ENCODE measurements at regions not wholly inside any gene's neighbourhood (a gene's known extent, or its start where the extent isn't known, plus 50 kb on each side); places are given as distances from the start of the nearest gene placed in this dataset.
"Not testable (repeated sequence)": the region's sequence is repeated elsewhere in the genome, so short reads cannot be mapped to it uniquely, and the experiment has no call there.

DNA sequence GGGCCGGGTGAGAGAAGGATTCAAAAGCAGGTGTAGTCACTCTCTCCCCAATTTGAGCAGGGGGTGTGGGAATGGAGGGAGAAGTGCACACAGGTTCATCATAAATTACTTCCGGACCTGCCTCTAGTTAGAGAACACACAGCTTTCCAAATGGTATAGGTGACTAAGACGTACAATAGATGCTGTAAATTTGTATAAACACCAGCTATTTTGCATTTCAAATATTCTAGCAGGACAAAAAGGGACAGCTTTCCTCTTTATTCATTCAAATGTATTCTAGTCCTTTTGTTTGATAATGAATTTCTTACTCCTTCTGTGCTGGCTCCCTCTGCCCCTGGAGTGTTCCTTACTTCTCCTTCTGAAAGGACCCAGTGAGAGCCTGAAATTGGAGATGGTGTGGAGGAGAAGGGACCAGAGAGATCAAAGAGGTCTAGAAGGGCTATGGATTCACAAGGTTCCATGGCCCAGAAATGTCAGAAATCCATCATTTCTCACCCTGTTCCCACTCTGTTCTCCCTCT, 53.2 kb upstream of the SH3BP4 start:
- DNase-seq (ENCODE audit: low spot score): no peak

DNA sequence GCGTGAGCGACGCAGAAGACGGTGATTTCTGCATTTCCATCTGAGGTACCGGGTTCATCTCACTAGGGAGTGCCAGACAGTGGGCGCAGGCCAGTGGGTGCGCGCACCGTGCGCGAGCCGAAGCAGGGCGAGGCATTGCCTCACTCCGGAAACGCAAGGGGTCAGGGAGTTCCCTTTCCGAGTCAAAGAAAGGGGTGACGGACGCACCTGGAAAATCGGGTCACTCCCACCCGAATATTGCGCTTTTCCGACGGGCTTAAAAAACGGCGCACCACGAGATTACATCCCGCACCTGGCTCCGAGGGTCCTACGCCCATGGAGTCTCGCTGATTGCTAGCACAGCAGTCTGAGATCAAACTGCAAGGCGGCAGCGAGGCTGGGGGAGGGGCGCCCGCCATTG, 63.4 kb upstream of the SH3BP4 start:
- DNase-seq (ENCODE audit: low spot score): not testable (repeated sequence)

DNA sequence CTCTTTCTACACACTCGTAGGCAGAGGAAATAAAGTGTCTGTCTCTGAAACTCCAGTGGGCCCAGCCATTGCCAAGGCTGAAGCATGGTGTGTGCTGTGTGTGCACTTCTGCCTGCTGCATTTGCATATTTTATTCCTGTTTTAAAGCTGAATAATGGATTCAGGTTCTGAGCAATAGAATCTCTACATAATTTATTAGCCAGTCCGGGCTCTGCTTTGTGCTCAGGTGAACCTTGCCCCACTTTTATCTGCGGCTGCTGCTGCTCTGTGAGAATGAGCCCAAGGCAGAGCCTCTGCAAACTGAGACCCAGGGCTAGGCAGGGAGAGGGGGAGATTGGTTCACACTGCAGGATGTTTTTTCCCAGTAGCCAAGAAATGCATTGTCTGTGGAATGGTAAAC, 64.6 kb upstream of the SH3BP4 start:
- DNase-seq (ENCODE audit: low spot score): no peak

DNA sequence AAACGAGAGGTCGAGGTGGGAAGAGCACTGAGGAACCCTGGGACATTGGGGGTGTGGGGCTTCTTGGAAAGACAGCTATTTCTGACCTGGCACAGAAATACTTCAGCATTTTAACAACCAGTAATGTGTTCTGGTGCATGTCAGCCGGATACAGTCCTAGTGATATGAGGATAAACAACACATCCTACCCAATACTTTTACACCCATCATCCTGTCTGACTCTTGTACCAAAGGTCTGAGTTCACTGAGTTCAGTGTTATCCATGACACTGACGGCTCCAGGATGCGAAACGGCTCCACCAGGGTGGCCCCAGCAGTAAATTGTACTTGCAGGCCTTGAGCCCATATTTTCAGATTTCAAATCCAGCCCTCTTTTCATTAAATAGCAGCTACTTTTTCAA, 65.9 kb upstream of the SH3BP4 start:
- DNase-seq (ENCODE audit: low spot score): no peak

DNA sequence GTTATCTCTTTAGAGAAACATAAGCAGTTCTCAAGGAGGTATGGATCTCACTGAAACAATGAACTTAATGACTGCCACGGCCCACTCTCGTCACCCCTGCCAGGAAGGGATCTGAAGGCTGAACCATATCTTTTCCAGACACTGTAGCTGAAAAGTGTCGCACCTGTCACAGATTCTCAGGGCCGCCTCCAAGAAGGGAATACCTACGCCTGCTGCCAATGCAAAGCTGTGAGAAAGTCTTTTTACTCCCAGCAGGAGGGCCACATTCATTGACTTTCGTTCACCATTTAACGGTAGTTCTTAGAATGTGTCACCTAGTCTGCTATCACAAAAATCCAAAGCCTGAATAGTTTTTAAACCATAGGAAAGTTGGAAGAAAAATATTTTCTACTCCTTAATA, 66.7 kb upstream of the SH3BP4 start:
- no peak for DNase-seq (ENCODE audit: low spot score)

DNA sequence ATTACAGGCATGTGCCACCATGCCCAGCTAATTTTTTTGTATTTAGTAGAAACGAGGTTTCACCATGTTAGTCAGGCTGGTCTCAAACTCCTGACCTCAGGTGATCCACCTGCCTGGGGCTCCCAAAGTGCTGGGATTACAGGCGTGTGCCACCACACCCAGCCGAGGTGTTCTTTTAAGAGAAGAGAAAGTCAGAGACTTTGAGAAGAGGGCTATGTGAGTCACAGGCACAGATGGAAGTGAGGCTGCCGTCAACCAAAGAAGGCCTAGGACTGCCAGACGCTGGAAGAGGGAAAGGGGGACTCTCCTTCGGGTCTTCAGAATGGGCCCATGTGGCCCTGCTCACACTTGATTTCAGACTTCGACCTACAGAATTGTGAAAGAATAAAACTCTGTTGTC, 67.2 kb upstream of the SH3BP4 start:
- DNase-seq (ENCODE audit: low spot score): no peak

DNA sequence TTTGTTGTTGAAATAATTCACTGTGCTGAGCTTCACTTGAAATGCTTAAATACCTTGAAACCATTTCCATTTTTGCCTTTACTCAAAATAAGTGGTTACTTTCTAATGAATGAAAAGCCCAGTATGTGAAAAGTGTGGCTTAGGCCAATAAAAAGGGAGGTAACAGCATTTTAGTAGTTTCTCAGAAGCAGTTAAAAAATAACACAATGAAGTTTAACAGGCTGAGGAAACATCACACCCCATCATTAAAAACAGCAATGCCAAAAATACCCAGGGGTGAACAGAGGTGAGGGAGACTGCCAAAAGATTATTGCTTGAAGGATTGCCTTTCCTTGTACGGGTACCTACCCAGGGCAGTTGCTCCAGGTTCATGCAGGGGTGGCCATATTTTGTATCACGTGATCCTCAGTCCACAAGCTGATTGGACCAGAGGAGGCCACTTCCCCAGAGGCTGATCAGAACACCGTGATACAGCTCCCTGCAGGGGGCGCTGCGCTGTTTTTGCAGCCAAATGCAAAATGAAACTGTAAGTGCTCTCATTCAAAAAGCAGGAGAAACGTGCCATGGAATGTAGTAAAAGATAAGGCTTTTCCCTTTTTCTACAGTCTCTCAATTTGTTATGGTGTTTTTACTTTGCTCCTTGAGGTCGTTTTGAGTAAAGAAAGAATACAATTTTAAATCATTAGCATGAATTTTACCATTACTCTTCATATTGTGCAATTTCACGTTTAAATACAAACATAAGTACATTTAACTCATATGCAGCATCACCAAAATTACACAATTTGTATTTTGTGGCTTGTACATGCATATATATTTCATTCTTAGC, 70.2 kb upstream of the SH3BP4 start:
- peak; percentile 89 for DNase-seq (ENCODE audit: low spot score)

DNA sequence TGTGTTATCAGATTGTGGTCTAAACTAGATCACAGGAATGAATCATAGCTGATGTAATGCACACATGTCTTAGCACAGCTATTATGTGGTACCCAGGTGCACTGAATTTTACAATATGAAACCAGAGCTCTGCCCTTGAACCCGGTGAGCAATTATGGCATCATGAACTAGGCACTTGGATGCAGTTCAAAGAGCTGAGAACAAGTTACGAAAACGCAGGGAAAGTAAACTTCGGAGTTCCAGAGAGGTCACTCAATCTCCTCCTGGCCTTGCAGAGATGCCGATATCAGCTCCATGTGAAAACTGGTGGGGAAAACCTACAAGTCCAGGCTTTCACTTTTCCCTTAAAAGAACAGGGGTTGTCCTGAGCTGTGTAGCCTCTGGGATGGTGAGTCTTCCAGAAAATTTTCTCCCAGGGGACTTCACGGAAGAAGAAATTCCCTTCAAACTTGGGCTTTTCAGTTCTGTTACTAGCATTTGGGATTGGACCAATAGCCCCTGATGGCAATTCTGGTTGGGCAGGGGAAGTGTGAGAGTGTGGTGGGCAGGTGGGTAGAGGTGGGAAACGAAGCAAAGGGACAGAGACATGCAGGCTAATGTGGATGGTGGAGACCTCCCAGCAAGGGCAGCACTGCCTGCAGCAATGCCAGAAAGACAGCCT, 71.1 kb upstream of the SH3BP4 start:
- DNase-seq (ENCODE audit: low spot score): no peak

DNA sequence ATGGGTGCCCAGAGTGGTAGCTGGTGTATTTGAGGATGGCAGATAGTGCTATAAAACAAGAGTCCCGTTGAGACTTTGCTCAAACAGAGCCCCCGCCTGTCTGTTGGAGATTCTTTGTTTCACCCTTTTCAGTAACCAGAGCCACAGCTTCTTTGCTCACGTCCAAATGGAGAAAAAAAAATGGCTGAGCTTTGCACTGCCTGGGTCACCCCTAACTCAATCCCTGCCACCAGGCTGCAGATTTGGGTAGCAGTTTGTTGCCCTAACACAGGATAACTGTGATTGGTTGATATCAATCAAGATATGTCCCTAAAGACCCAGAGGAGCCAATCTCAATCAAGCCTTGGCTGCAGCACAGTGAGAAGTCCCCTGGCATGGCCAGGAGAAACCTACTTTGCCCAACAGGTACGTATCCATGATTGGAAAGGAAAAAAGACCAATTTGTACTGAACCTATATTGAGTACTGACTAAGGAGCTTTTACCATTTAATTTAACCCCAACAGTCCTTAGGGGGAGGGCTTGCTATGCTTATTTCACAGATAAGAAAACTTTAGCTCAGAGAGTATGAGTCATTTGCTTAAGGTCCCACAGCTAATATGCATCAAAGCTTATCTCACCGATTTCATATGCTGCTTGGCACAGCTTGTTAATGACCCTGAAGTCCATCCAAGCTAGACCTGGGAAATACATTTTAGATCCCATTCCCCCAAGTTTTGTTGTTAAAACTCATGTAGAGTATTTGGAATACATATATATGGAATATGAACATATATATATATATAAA, 72.0 kb upstream of the SH3BP4 start:
- no peak for DNase-seq (ENCODE audit: low spot score)

DNA sequence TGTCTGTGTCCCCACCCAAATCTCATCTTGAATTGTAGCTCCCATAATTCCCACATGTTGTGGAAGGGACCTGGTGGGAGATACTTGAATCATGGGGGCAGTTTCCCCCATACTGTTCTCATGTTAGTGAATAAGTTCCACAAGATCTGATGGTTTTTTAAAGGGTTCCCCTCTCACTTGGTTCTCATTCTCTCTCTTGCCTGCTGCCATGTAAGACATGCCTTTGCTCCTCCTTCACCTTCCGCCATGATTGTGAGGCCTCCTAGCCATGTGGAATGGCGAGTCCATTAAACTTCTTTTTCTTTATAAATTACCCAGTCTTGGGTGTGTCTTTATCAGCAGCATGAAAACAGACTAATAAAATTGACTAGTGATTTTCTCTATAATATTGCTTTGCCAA, 75.2 kb upstream of the SH3BP4 start:
- DNase-seq (ENCODE audit: low spot score): not testable (repeated sequence)

DNA sequence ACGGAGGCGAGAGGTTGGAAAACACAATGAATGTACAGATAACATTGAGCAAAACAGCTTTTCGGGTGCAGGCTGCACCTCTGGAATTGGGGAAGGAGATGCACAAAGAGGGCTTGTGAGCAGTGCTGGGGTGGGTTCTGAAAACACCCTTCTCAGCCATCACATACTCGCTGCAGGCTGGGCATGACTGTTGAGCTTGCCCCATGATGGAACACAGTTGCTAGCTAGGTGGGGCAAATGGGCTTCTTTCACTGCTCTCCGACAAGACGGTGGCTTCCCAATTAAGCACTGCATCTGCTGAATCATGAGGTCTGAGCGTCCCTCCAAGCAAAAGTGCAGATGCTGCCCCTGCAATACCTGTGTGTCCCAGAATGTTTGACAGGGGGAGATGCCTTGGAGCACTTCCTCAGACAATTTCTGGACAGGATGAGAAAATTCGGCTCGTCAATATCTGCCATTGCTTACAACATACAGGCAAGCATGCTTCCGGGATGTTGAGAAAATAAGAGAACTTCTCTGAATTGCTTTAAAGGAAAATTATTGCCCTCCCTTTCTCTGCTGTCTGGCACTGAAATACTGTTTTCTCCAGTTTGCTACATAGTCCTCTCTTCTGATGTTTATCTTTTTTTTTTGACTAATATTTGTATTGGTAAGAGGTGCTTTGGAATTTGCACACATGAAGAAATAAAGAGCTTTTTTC, 77.3 kb upstream of the SH3BP4 start:
- DNase-seq (ENCODE audit: low spot score): no peak

DNA sequence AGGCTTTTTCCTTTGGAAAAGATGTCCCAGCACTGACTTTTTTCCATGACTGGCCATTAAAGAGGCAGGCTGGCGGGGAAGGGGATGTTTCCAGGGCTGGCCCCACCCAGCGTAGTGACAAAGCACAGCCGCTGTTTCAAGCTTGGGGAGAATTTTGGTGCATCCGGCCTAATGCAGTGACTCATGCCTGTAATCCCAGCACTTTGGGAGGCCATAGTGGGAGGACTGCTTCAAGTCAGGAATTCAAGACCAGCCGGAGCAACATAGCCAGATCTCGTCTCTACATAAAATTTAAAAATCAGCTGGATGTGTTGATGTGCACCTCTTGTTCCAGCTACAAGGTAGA, 78.0 kb upstream of the SH3BP4 start:
- no peak for DNase-seq (ENCODE audit: low spot score)

DNA sequence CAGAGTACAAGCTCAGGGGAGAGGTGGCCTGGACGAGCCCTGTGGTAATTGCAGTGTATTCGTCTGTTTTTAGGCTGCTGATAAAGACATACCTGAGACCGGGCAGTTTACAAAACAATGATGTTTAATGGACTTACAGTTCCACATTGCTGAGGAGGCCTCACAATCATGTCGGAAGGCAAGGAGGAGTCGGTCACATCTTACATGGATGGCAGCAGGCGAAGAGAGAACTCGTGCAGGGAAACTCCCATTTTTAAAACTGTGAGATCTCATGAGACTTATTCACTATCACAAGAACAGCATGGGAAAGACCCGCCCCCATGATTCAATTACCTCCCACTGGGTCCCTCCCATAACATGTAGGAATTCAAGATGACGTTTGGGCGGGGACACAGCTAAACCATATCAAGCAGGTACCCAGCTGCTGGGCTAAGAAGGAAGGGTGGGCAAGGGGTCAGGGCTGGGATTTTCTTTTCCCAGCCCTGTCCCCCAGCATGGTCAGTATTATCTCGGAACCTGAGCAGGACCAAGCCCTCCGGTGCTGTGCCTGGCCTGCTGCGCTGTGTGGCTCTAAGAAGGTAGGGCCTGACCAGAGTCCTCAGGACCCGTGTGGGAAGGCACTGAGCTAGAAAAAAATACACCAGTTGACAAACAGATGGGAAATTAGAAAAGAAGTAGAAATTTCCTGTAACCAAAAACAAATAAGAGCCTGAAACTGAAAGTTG, 78.6 kb upstream of the SH3BP4 start:
- DNase-seq (ENCODE audit: low spot score): no peak

DNA sequence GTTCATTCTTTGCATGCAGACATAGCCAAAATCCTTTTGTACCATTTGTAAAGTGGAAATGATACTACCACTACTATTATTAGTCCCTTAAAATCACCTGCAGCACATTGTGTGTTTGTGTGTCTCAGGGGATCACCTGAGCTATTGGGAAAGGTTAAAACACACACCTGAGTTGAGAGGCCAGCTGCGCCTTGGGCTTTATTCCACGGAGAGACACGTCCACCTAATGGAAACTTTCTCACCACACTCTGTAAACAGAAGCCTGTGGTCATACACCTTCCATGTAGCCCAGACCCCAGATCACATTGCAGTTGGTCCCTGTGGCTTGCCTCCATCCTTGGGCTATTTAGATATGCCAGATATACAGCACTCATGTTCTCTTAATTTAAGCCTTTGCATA, 81.8 kb upstream of the SH3BP4 start:
- DNase-seq (ENCODE audit: low spot score): no peak

DNA sequence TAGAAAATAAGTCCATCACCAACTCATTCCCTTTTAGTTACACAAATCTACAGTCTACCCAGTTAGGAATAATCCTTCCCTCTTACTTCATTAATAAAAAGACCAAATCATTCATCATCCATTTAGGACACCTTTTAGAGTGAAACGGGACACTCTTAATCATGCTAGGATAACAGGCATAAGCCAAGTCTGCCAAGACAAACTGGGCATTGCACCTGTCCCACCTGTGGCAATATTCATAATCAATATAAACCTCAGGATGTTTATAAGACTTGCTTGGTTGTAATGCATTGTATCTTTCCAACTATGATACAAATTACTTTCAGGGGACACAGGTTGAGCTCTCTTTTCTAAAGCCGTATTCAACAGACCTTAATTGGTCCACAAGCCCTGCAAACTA, 82.7 kb upstream of the SH3BP4 start:
- no peak for DNase-seq (ENCODE audit: low spot score)

DNA sequence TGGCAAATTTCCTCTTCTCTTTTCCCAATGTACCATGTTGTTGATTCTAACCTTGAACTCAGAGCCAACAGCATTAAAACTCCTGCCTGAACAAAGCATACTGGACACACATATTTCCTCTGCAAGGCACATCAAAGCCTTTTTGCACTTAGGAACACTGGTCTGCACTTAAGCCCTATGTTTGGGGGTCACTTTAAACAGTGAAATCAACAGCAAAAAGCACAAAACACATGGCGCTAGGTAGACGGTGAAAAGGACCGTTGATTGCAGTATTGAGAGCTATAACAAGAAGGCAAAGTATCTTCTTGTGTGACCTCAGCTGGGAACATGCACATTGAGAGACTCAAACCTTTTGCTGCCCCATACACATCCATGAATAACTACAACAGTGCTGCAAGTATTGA, 83.9 kb upstream of the SH3BP4 start:
- no peak for DNase-seq (ENCODE audit: low spot score)

DNA sequence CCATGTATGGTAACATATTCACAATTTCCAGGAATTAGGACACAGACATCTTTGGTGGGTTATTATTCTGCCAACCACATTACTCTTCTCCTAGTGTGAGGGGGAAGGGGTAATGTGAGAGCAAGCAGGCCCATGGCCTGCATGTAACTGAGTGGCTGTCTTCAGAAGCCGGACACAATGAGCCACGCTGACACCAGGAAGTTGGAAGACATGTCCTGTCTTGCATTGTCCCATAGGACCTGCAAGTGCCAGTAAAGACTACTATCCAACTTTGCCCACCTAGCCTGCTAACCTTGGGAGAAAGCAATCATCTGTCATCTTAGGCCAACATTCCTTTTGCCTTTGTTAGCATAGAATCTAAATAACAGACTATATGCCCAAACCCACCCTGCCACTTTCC, 86.2 kb upstream of the SH3BP4 start:
- DNase-seq (ENCODE audit: low spot score): no peak

DNA sequence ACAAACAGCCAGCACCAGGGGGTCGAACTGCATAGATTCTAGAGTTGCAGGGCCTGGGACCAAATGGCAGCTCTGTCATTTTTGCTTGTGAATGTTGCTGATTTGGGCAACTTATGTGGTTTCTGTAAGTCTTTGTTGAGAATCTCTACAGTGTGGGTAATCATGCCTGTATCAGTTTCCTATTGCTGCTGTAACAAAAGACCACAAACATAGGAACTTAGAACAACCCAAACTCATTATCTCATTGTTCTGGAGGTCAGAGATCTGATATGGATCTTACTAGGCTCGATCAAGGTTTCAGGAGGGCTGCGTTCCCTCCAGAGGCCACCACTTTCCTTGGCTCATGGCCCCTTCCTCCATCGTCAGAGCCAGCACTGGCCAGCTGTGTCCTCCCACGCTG, 86.8 kb upstream of the SH3BP4 start:
- DNase-seq (ENCODE audit: low spot score): no peak

DNA sequence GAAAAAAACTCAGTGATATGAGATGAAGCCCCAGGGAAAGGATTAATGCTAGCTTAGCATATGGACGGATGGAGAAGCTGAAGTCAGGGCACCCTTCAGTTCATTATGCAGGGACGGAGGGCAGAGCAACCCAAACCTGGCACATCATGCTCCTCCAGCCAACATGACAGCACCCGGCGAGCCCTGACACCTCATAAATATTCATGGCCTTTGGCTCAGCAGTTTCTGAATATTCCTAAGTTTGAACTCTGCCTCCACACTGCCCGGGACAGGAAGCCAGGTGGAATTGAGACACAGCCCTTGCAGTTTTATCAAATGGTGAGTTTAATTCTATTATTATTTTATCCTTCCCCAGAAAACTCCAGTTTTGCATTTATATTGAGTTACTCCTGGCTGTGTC, 87.3 kb upstream of the SH3BP4 start:
- no peak for DNase-seq (ENCODE audit: low spot score)

DNA sequence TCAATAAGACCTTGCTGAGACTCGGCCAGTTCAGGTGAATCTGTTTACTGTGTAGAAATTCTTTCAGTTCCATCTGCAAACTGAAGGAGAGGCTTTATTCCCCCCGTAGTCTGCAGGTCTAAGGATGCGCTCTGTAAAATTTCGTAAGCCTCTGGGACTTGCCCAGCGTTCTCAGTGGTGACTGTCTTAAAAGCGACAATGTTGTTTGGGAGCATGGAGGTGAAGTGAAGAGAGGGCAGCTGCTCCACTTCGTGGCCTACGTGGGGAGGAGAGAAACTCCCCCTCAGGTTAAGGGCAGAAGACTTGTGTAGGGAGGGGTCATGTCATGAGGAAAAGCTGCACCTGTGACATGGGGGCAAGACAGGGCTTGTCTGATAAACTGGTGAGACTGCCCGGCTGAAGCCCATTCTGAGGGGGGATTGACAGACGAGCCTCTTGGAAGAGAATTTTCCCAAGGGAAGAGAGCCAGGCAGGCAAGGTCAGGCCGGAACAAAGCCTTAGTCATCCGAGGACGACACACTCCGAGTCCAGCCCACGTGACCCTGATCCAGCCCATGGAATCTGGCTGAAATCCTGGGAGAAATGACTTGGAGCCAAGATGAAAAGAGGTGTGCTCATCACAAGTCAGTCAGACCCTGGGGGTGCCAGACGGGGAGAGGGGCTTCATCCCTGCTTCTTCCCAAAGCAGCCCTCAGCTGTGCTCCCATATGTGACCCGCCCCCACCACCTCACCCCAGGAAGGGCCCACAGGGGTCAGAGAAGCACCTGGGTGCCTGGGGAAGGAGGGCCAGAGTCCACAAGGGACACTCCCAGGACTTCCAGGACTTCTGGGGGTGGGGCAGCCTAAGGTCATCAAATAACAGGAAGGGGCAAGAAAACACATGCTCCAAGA, 88.5 kb upstream of the SH3BP4 start:
- DNase-seq (ENCODE audit: low spot score): peak; percentile 53

Data from HuH-7 (cell line).